ENCODE measurements at regions not wholly inside any gene's neighbourhood (a gene's known extent, or its start where the extent isn't known, plus 50 kb on each side); places are given as distances from the start of the nearest gene placed in this dataset.
"Not testable (repeated sequence)": the region's sequence is repeated elsewhere in the genome, so short reads cannot be mapped to it uniquely, and the experiment has no call there.

- TF ChIP-seq EZH2phosphoT487, CTCF (IDR thresholded peaks at IDR 0.05; ENCODE audit: low read length): not testable (repeated sequence)
These were observed 338.5 kb downstream of the RFPL4B start for GRCh38 chr6:112685521-112686220.

Data from MM.1S (cell line).